ENCODE measurements at regions not wholly inside any gene's neighbourhood (a gene's known extent, or its start where the extent isn't known, plus 50 kb on each side); places are given as distances from the start of the nearest gene placed in this dataset.

DNA sequence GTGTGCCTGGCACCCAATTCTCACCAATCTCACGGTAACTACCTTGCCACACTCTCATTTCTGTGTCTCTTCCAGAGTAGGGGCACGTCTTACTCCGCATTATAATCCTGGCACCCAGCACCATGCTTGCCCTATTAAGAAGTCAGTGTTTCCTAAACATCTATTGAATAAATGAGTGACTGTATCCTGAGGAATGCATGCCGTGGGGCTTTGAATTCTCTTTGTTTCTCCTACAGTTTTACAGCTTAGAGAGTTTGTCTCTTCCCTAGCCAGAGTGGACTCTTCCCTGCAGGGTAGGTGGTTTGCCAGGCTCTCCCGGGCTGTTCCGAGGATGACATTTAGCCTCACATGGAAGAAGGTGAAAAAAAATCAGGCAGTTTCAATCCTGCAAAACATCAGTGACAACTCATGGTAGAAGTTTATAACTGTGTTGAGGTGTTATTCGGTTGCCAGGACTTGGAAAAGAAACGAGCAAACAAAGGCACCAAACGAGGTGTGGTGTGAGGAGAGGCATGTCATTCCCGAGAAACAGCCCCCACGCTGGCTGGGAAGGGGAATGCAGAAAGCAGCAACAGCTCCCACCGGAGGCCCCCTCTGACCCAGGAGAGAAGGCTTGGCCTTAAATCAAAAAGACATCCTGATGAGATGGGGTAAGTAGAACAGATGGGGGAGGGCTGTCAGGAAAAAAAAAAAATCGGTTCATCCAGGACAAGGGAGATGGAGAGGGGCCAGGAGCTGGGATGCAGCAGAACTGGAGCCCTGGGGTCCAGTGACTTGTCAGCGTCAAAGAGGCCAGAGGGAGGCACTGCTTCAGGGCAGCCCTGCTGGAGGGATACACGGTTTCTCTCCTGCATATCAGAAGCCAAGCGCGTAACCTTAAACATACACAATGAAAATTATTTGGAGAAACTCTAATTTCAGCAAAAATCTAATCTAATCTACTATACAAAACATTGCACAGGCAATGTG, 168.4 kb upstream of the ARRDC4 start:
- no peaks in the 10 kb centered on the region for H3K4me1 ChIP-seq (ENCODE audit: low read length)
- no peak overlapping the region for H3K9ac ChIP-seq (ENCODE audit: low read length)
- H3K27ac ChIP-seq (ENCODE audit: low read length), result no peak overlapping the region
- H3K27me3 ChIP-seq (ENCODE audit: low read depth, low read length), result peaks cover 3% of the 10 kb centered on the region; the same call in 1 of the 2 replicates
- no peak for TF ChIP-seq EZH2phosphoT487 (IDR thresholded peaks at IDR 0.05; ENCODE audit: low read depth)
- TF ChIP-seq, protein P1, sequence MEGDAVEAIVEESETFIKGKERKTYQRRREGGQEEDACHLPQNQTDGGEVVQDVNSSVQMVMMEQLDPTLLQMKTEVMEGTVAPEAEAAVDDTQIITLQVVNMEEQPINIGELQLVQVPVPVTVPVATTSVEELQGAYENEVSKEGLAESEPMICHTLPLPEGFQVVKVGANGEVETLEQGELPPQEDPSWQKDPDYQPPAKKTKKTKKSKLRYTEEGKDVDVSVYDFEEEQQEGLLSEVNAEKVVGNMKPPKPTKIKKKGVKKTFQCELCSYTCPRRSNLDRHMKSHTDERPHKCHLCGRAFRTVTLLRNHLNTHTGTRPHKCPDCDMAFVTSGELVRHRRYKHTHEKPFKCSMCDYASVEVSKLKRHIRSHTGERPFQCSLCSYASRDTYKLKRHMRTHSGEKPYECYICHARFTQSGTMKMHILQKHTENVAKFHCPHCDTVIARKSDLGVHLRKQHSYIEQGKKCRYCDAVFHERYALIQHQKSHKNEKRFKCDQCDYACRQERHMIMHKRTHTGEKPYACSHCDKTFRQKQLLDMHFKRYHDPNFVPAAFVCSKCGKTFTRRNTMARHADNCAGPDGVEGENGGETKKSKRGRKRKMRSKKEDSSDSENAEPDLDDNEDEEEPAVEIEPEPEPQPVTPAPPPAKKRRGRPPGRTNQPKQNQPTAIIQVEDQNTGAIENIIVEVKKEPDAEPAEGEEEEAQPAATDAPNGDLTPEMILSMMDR (IDR thresholded peaks at IDR 0.05; ENCODE audit: low read depth, low read length), result no peak
- no peaks in the 10 kb centered on the region for H3K36me3 ChIP-seq (replicated peaks; ENCODE audit: low read depth, low read length)
- no peak overlapping the region for H3K4me3 ChIP-seq (ENCODE audit: low read length)
- H3K4me2 ChIP-seq (ENCODE audit: low read length), result no peak overlapping the region
- no peaks in the 10 kb centered on the region for H4K20me1 ChIP-seq (ENCODE audit: insufficient read depth, low read length)
- no peak overlapping the region for H2AFZ ChIP-seq (ENCODE audit: low read depth, low read length)
- H3K79me2 ChIP-seq (ENCODE audit: low read length), result no peaks in the 10 kb centered on the region
- H3K9me3 ChIP-seq (ENCODE audit: insufficient read depth, low read length), result no peaks in the 10 kb centered on the region

DNA sequence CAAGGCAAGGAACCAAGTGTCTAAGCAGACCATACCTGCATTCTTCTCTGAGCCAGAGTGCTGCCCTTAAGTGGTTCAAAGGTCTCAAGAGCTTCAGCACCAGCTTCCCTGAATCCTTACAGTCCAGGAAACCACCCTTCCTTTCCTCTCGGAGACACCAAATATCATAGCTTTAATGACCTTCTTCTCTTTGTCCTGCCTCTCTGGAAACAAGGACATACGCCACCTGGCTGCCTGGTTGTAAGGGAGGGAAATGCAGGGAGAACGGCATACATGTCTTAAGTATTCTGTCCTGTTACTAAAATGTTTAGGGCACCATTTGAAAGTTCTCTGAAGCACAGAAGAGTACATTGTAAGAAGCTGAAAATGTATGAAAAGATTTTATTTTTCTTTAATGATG, 155.6 kb upstream of the ARRDC4 start:
- H3K79me2 ChIP-seq (ENCODE audit: low read length), result no peaks in the 10 kb centered on the region
- no peaks in the 10 kb centered on the region for H3K27me3 ChIP-seq (ENCODE audit: low read depth, low read length)
- H3K9ac ChIP-seq (ENCODE audit: low read length), result no peak overlapping the region
- TF ChIP-seq EZH2phosphoT487 (IDR thresholded peaks at IDR 0.05; ENCODE audit: low read depth), result no peak
- TF ChIP-seq, protein P1 (IDR thresholded peaks at IDR 0.05; ENCODE audit: low read depth, low read length), result no peak
- no peak overlapping the region for H2AFZ ChIP-seq (ENCODE audit: low read depth, low read length)
- no peak overlapping the region for H3K4me3 ChIP-seq (ENCODE audit: low read length)
- no peak overlapping the region for H3K4me2 ChIP-seq (ENCODE audit: low read length)
- no peak overlapping the region for H3K27ac ChIP-seq (ENCODE audit: low read length)
- H3K4me1 ChIP-seq (ENCODE audit: low read length), result no peaks in the 10 kb centered on the region
- no peaks in the 10 kb centered on the region for H4K20me1 ChIP-seq (ENCODE audit: insufficient read depth, low read length)
- H3K36me3 ChIP-seq (replicated peaks; ENCODE audit: low read depth, low read length), result no peaks in the 10 kb centered on the region
- no peaks in the 10 kb centered on the region for H3K9me3 ChIP-seq (ENCODE audit: insufficient read depth, low read length)

DNA sequence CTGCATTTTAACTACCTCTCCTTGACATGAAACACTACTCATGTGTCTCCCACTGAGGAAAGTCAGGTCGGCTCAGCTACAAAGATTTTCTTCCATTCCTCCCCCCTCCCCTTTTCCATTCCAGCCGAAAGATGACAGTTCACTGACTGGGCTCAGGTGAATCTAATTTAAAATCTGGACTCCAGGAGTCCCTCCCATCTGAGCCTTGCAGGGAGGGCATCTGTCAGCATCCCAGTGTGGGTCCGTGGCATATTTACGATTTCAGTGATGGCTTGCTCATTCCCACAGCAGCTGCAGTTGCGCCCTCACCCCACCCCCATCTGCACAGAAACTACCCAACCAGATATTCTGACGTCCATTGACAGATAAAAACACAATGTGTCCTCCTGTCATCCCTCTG, 153.7 kb upstream of the ARRDC4 start:
- no peaks in the 10 kb centered on the region for H3K4me1 ChIP-seq (ENCODE audit: low read length)
- H3K36me3 ChIP-seq (replicated peaks; ENCODE audit: low read depth, low read length), result no peaks in the 10 kb centered on the region
- H3K4me3 ChIP-seq (ENCODE audit: low read length), result no peak overlapping the region
- H3K27ac ChIP-seq (ENCODE audit: low read length), result no peak overlapping the region
- H2AFZ ChIP-seq (ENCODE audit: low read depth, low read length), result no peak overlapping the region
- no peaks in the 10 kb centered on the region for H3K9me3 ChIP-seq (ENCODE audit: insufficient read depth, low read length)
- H4K20me1 ChIP-seq (ENCODE audit: insufficient read depth, low read length), result no peaks in the 10 kb centered on the region
- H3K27me3 ChIP-seq (ENCODE audit: low read depth, low read length), result no peaks in the 10 kb centered on the region
- H3K9ac ChIP-seq (ENCODE audit: low read length), result no peak overlapping the region
- no peak for TF ChIP-seq EZH2phosphoT487 (IDR thresholded peaks at IDR 0.05; ENCODE audit: low read depth)
- TF ChIP-seq, protein P1 (IDR thresholded peaks at IDR 0.05; ENCODE audit: low read depth, low read length), result no peak
- H3K4me2 ChIP-seq (ENCODE audit: low read length), result no peak overlapping the region
- no peaks in the 10 kb centered on the region for H3K79me2 ChIP-seq (ENCODE audit: low read length)

DNA sequence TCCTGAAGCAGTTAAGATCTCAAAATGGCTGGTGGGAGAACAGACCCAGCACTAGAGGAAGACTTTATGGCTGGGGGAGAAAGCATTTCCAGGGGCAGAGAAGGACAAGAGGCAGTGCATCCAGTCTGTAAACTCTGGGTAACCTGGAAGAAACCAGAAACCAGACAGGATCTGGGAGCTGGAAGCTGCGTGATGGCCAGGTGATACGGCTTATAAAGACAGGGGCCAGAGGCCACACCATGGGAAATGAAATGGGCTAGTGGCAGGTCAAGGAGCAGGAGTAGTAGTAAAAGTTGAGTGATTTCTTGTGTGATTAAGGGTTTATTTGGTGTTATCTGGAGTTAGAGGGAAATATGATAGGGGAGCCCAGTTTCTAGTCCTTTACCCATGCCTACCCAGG, 144.7 kb upstream of the ARRDC4 start:
- Histone ChIP-seq H4K20me1 (ENCODE audit: insufficient read depth, low read length) (no peaks in the 10 kb centered on the region), H3K4me3 (ENCODE audit: low read length) (no peak overlapping the region), H3K27ac (ENCODE audit: low read length) (no peak overlapping the region), H3K36me3 (replicated peaks; ENCODE audit: low read depth, low read length) (no peaks in the 10 kb centered on the region), H3K4me2 (ENCODE audit: low read length) (no peak overlapping the region), H3K79me2 (ENCODE audit: low read length) (no peaks in the 10 kb centered on the region), H3K4me1 (ENCODE audit: low read length) (no peaks in the 10 kb centered on the region), H3K9ac (ENCODE audit: low read length) (no peak overlapping the region), H3K9me3 (ENCODE audit: insufficient read depth, low read length) (no peaks in the 10 kb centered on the region), H2AFZ (ENCODE audit: low read depth, low read length) (no peak overlapping the region), H3K27me3 (ENCODE audit: low read depth, low read length) (no peaks in the 10 kb centered on the region)
- TF ChIP-seq EZH2phosphoT487 (IDR thresholded peaks at IDR 0.05; ENCODE audit: low read depth), result no peak
- TF ChIP-seq, protein P1 (IDR thresholded peaks at IDR 0.05; ENCODE audit: low read depth, low read length), result no peak

Measured in OCI-LY3 (cell line).